D341Med (cell line): ENCODE measurements at regions not wholly inside any gene's neighbourhood (a gene's known extent, or its start where the extent isn't known, plus 50 kb on each side); places are given as distances from the start of the nearest gene placed in this dataset.
"Not testable (repeated sequence)": the region's sequence is repeated elsewhere in the genome, so short reads cannot be mapped to it uniquely, and the experiment has no call there.

Experiments used
- DNase-seq: peaks from one replicate; pipeline ENCODE4 v3.0.0; 2012; ENCODE audit warnings: low spot score

DNA sequence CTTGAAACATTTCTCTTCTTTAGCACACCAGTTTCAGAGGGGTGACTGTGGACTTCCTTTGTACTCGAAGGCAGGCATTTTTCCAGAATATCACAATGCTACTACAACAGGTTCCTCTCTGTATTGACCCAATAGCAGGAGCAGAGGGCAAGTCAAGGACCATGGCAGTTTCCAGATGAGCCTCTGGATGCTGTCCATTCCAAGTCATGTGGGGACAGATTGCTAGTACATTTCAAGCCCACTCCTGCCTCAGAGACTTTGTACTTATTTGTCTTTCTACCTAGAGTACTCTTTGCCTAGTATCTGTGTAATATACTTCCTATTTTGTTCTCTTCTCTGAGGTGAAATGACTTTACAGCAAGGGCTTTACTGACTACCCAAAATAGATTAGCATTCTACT, 373.9 kb downstream of the PIK3C3 start:
- DNase-seq: no peak

DNA sequence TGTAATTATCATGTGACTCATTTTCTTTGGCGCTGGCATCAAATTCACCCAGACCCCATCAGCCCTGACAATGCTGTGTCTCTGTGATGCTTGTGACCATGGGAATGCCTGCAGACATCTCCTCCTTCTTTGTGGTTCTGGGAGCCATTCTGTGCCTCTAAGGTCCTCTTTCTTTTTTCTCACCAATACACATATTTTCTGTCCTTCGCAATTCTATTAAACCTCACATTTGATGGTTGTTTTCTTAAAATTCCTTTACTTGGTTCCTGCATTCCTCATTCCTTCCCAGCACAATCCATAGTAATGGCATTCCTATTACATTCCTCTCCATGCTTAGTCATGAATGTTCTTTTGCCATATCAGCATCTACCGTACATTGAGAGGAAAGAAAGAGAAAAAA, 375.3 kb downstream of the PIK3C3 start:
- DNase-seq: no peak

DNA sequence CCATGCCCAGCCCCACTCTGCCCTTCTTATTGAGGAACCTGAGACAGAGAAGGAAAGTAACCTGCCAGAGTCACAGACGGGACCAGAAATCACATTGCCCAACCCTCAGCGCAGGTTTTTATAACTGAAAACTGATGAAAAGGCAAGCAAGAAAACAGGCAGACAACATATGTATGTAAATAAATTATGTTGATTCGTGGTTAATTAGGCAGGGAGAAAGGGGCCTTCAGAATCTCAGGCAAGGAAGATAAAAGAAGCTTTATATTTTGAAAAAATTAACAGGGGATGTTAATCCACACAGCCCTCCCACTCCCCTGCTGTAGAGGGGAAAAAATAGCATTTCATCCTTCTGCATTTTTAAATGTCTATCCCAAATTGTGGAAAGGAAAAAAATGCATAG, 378.5 kb downstream of the PIK3C3 start:
- DNase-seq: no peak

DNA sequence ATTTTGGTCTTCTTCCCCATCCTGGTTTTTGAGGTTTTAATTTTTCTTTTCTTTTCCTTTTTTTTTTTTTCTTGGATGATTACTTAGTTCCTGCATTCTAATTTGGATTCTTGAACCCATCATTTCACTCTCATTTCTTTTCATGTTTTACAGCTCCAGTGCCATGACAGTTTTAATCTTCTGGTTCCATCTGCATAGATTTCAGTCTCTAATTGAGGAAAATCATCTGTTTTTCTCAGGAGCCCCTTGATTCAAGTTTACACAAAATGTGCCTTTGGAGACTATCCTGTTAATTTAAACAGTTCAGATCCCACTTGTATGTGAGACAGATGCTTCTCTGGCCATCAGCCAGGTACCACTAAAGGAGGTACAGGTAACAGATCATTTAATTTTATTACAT, 379.9 kb downstream of the PIK3C3 start:
- no peak for DNase-seq

DNA sequence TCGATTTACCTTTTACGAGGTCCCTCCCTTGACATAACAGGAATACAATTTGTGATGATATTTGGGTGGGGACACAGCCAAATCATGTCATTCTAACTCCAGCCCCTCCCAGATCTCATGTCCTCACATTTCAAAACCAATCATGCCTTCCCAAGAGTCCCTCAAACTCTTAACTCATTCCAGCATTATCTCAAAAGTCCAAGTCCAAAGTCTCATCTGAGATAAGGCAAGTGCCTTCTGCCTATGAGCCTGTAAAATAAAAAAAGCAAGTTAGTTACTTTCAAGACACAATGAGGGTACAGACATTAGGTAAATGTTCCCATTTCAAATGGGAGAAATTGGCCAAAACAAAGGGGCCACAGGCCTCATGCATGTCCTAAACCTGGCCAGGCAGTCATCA, 381.1 kb downstream of the PIK3C3 start:
- DNase-seq: no peak

DNA sequence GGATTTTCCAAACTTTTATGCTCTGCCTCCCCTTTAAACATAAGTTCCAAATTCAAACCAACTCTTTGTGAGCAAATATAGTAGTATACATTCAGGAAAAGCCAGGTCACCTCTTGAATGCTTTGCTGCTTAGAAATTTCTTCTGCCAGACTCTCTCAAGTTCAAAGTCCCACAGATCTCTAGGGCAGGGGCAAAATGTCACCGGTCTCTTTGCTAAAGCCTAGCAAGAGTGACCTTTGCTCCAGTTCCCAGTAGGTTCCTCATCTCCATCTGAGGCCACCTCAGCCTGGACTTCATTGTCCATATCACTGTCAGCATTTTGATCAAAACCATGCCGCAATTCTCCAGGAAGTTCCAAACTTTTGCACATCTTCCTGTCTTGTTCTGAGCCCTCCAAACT, 382.3 kb downstream of the PIK3C3 start:
- not testable (repeated sequence) for DNase-seq

DNA sequence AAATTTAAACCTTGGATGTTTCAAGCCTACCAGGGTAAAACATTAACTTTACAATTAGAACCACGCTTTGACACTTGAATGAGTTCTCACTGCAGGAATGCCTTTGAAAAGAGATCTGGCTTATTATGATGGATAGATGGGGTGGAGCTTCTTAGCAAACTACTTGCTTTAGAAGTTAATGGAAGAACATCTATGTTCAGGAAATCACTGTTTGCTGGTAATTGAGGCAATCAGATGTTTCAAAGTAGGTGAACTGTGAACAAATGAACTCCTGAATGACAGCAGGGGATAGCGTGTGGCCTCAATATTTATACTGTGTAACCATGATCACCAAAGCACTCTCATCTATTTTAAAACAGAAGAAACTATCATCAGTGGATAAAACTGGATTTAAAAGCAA, 383.6 kb downstream of the PIK3C3 start:
- DNase-seq: no peak

DNA sequence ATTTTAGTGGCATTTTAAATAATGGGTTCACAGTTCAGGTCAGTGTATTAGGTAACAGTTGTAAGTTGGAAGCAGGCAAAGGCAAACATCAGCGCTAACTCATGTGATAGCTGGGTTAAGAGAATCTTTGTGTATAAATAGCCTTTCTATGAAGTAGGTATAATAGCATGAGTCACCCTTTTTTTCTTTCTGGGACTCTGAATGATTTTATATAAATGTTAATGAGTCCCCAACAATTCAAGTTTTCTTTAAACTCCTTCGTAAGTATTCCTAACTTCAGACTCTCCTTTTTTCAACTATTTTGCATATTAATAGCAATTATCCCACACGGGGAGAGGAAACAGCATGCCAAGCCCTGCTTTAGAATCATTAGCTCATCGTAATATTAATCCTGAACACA, 384.3 kb downstream of the PIK3C3 start:
- no peak for DNase-seq

DNA sequence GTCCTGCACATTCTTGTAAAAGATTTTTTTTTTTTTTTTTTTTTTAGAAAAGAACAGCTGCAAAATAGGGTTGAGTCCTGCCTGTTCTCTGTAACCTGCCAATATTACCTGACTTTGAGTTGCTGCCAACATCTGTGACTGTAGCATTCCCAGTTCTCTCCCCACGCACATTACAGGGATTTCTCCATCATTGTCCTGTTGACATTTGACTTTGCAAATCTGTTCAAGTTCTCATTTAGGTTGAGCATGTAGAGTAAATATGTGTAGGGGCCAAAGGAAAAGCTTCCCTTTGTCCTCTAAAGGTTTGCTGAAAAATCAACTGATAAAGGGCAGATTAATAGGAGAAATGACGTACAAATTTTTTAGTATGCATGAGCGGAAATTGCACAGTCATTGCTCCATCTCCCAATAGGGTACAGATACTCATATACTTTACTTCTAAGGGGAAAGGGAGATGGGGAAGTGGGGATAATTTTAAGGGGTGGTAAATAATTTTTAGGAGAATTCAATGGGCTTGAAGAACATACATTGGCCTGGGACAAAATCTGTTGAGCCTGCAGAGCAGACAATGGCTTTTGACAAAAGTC, 385.5 kb downstream of the PIK3C3 start:
- no peak for DNase-seq

DNA sequence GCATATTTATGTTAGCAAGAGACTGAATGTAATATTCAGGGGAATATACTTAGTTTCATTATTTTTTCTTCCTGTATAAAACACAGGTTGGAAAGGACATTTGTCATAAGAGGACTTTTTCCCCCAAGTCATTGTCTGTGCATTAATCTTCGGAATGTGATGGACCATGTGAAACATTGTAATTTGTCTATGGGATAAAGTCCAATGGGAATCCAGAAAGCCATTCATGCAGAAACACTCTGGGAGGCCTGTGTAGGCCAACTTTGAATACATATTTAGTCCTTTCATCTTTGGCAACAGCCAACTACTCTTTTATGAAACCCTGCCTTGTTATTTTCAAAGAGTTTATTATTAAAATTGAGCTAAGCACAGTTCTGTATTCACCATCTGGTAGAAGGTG, 386.4 kb downstream of the PIK3C3 start:
- no peak for DNase-seq

DNA sequence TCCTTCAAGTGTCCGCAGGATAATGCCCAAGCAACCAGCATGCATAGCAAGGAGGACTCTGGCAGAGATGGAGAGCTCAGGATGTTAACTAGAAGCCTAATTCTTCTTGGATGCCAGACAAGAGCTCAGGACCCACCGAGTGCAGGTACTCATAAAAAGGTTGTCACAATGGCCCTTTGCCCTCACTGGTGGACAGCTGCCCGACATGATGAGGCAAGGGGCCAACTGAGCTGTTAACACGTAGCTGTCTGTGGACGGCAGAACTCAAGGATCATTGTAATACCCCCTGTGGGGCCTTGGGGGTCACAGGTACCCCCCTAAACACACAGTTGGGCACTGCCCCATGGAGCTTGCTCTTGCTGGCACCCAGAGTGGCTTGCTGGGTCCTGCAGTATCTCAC, 393.7 kb downstream of the PIK3C3 start:
- no peak for DNase-seq

DNA sequence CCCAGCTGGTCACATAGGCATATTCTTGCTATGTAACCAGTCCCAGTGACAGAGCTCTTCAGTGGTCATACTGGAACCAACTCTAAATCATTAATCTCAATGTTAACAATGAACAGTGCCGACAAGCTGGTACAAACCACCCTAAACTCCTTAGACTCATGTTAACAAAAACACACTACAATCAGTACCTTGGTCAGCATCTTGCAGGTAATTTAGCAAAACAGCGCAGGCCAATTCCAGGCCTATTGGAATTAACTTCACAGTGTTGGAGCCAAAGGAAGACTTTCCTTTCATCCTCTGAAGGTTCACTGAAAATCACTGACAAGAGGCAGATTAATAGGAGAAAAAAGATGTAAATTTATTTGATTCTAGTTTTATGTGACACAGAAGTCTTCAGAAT, 396.4 kb downstream of the PIK3C3 start:
- no peak for DNase-seq

DNA sequence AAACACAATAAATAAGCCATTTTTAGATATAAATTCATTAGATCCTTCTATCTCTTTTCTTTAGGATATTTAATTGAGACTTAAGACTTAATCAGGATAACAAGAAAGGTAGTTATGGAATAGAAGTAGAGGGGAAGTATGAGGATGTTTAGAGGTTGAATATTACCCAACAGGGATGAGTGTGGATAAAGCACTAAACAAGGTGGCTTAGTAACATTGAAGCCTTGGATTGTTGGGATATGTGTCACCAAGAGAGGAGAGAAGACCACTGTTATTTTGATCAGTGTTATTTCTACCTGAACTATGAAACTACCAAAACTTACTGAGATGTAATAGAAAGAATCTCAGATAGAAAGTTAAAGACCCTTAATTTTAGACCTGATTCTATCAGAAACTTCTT, 405.7 kb downstream of the PIK3C3 start:
- no peak for DNase-seq

DNA sequence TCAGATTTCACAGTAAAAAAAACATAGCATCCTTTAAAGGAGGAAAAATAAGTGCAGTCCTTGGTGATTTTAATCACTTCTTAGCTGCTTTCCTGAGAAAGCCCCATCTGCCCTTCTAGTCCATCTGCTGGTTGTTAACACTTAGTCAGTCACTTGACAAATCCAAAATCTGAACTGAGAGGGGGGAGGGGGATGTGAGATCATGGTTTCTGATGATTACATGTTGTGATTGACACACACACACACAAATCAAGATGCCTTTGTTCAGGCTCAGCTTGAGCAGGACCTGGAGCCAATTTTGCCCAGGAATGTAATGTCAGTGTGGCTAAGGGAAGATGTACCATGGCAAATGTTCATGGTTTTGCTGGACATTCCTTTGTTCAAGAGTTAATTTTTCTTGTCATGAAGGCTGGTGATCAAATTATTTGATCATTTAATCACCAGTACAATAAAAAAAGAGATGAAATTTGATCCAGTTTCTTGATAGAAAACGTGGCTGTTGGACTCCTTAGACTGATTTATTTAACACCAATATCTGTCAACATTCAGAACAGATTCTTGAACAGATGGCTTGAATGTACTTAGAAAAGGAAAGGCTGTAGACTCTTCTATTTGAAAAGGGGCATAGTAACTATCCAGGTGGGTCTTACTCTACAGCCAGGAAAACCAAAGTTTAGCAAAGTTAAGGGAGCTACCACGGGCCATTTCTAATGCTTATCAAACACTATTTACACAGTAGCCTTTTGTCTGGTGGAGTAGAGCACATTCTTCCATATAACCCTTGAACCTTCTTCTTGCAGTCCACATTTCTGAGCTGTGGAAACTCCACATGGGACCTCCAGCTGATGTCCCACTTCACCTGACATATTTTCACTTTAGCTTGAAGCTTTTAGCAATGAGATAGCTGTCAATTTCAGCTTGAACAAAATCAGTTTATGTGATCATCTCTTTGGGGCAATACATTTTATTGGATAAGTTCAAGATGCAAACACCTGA, 408.7 kb downstream of the PIK3C3 start:
- DNase-seq: peak; percentile 52

DNA sequence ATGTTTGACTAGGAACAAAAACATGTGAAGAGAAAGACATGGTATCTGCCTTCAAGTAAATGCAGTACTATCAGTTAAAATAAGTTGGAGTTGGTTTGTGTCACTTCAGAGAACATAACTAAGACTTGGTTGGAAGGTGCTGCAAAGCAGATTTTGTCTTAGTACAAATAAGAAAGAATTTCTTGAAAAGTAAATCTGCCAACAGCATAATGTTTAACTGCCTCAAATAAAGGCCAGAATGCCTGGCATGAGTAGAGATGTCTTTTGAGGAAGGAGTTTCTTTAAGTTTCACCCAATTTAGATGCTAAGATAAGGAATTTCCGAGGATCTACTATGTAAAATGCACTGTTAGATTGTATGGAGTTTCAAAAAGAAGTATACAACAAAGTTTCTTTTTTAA, 409.7 kb downstream of the PIK3C3 start:
- no peak for DNase-seq

DNA sequence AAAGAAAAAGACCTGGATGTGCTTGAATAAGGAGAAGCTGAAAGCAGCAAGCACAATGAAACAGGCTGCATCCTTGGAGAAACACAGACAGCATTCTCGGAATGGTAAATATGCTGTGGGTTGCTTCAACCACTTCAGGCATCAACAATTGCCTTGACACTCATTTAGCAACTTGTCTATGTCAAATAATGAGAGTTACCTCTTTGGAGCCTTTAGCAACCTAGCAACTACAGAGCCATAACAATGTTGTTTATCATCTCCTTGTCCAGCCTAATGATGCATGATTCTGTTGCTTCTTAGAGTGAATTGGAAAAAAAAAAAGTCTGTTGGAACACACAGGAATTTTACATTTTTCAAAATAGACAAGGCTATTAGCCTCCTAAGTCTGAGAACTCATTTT, 410.6 kb downstream of the PIK3C3 start:
- DNase-seq: no peak

DNA sequence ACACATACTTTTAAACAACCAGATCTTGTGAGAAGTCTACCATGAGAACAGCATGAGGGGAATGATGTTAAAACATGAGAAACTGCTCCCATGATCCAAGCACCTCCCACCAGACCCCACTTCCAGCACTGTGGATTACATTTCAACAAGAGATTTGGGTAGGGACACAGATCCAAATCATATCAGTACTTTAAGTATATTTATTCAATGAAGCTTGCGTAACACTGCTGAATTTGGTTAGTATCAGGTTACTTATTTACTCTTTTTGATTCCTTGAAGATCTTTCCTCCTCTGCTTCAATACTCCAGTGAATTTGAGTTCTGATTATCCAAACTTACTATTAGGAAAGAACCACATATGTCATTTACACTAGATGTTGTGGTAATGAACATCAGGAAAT, 418.6 kb downstream of the PIK3C3 start:
- no peak for DNase-seq

DNA sequence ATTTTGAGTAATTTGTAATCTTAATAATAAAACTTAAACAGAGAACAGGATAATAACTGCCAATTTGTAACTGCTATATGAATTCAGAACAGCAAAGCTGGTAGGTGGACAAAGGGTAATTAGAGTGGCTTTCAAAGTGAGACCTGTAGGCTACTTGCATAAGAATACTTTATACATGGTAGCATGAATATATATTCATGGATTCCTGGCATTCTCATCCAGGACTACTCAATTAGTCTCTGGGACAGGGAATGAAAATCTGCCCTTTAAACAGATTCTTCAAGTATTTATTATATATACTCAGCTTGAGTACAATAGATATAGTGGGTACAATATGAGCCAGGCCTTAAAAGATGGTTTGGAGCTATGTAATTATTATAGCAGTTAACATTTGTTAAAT, 419.9 kb downstream of the PIK3C3 start:
- DNase-seq: no peak

DNA sequence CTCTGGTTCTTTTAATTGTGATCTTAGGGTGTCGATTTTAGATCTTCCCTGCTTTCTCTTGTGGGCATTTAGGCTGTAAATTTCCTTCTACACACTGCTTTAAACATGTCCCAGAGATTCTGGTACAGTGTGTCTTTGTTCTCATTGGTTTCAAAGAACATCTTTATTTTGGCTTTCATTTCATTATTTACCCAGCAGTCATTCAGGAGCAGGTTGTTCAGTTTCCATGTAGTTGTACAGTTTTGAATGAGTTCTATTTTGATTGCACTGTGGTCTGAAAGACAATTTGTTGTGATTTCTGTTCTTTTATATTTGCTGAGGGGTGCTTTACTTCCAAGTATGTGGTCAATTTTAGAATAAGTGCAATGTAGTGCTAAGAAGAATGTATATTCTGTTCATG, 423.8 kb downstream of the PIK3C3 start:
- DNase-seq: not testable (repeated sequence)

DNA sequence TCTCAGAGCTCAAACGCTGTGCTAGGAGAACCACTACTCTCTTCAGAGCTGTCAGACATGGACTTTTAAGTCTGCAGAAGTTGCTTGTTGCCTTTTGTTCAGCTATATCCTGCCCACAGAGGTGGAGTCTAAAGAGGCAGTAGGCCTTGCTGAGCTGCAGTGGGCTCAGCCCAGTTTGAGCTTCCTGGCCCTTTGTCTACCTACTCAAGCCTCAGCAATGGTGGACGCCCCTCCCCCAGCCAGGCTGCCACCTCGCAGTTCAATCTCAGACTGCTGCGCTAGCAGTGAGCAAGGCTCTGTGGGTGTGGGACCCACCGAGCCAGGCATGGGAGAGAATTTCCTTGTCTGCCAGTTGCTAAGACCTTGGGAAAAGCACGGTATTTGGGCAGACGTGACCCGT, 426.2 kb downstream of the PIK3C3 start:
- DNase-seq: not testable (repeated sequence)

DNA sequence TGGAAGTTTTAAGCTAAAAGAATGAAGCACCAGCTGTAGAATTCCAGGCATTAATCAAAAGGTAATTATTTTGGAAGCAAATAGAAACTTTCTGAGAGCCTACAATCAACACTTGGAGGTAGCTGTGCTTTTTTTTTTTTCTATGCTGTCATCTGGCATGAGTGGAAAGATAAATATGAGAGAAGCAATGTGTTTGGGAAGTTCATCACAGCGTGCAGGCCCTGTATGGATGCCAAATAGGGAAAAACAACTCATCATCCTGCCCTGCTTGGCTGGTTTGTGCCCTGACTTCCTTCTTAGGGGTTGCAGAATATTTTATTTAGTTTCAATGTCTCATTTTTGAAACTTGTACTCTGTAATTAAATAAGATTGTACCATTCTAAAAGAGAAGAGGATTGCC, 437.4 kb downstream of the PIK3C3 start:
- DNase-seq: no peak

DNA sequence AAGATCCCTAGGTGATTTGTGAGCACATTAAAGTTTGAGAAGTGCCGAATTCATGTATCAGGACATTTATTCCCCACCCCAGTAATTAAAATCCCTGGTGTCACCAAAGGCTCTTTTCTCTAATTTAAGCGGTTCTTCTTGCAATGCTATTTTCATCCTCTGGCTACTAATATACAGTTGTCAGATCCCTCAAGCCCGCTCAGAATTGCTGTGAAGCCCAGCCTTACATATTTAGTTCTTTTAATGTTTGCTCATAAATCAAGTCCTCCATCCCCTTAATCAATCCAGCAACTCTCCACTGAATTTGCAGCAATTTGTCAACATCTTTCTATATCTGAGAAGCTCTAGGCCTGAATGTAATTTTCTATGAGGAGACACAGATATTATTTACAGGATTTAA, 437.9 kb downstream of the PIK3C3 start:
- no peak for DNase-seq

DNA sequence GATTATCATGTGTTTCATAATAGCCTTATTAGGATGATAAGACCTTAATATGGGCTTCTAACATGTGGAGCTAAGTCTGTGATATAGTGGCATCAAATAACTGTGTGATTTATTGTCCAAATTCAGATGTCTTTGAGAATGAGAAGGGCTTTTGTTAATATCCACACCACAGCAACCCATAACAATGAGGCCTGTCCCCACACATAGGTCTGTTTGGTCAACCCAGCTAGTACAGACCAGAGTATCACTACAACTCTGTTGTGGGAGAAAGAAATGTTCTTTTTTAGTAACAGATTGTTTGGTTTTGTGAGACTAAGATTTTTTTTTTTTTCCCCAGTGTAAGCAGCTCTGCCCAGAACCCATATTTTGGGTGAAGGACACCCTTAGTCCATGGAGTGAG, 439.2 kb downstream of the PIK3C3 start:
- DNase-seq: no peak
